ENCODE measurements at regions not wholly inside any gene's neighbourhood (a gene's known extent, or its start where the extent isn't known, plus 50 kb on each side); places are given as distances from the start of the nearest gene placed in this dataset.

DNA sequence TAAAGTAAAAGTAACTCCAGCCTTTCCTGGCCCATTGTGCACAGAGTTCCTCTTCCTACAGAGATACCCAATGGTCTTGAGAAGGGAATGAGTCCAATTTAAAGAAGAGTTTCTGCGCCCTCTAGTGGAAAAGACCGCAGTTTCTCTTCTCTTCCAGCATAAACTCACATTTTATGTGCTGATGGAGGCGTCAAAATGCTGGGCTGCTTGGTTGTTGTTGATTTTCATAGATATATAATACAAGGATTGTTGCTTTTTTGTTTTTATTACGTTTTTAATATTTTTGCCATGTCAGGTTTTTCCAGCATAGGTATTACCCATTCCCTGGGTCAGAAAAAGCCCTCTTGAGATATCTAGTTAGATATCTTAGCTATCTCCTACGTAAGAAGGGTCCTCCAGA is 356.9 kb upstream of the STXBP6 start:
- no peak for TF ChIP-seq EP300 (IDR thresholded peaks at IDR 0.05)
- no peak for TF ChIP-seq CTCF (IDR thresholded peaks at IDR 0.05)
